Mesenchymal stem cell (in vitro differentiated cells and primary cell): ENCODE measurements at regions not wholly inside any gene's neighbourhood (a gene's known extent, or its start where the extent isn't known, plus 50 kb on each side); places are given as distances from the start of the nearest gene placed in this dataset.

Experiments
- DNase-seq: peaks from one replicate; pipeline ENCODE4 v3.0.0-alpha.2; 2013
- H2AFZ ChIP-seq: one replicate; pipeline ENCODE4 v1.6.1; 2013; ENCODE audit warnings: low read depth, mild to moderate bottlenecking, control low read depth, inconsistent platforms, low read length, moderate library complexity
- H2AK5ac ChIP-seq: 2 replicates; pipeline ENCODE4 v1.6.1; 2013; ENCODE audit warnings: low read length, moderate library complexity, mild to moderate bottlenecking, inconsistent platforms; ENCODE audit not compliant: severe bottlenecking
- H2BK120ac ChIP-seq: one replicate; pipeline ENCODE4 v1.6.1; 2013; ENCODE audit warnings: low read depth, mild to moderate bottlenecking, inconsistent platforms, low read length, moderate library complexity
- H2BK12ac ChIP-seq, 2 experiments: one replicate each; pipeline ENCODE4 v1.6.1; 2013; ENCODE audit warnings: inconsistent platforms in 2 of 2, low read length in 2 of 2, mild to moderate bottlenecking in 2 of 2, moderate library complexity in 2 of 2, control low read depth in 1 of 2
- H2BK15ac ChIP-seq: one replicate; pipeline ENCODE4 v1.6.1; 2013; ENCODE audit warnings: mild to moderate bottlenecking, low read depth, inconsistent platforms; ENCODE audit not compliant: poor library complexity, severe bottlenecking
- H2BK5ac ChIP-seq: 2 replicates; pipeline ENCODE4 v1.6.1; 2013; ENCODE audit warnings: low read depth, mild to moderate bottlenecking, low read length, control low read depth, inconsistent platforms; ENCODE audit not compliant: poor library complexity, severe bottlenecking
- H3K14ac ChIP-seq, 2 experiments: one replicate each; pipeline ENCODE4 v1.6.1; 2013; ENCODE audit warnings: inconsistent platforms in 2 of 2, low read length in 2 of 2, control low read depth in 1 of 2, mild to moderate bottlenecking in 1 of 2, moderate library complexity in 1 of 2
- H3K18ac ChIP-seq, 2 experiments: one replicate each; pipeline ENCODE4 v1.6.1; 2013; ENCODE audit warnings: inconsistent platforms in 2 of 2, low read length in 2 of 2, control low read depth in 1 of 2, low read depth in 1 of 2, mild to moderate bottlenecking in 1 of 2
- H3K23ac ChIP-seq, 2 experiments: one replicate each; pipeline ENCODE4 v1.6.1; 2013; ENCODE audit warnings: inconsistent platforms in 2 of 2, low read length in 2 of 2, mild to moderate bottlenecking in 2 of 2, moderate library complexity in 2 of 2, control low read depth in 1 of 2
- H3K27ac ChIP-seq: 2 replicates; pipeline ENCODE4 v1.5.1; 2013; ENCODE audit warnings: mild to moderate bottlenecking, moderate library complexity, low read length, control low read depth, inconsistent platforms; ENCODE audit not compliant: poor library complexity, severe bottlenecking
- H3K27me3 ChIP-seq, 2 experiments: 2 replicates each; pipeline versions ENCODE4 v1.6.1 to v1.7.0; 2013; ENCODE audit warnings: low read length in 2 of 2, mild to moderate bottlenecking in 2 of 2, moderate library complexity in 2 of 2, control low read depth in 1 of 2, inconsistent platforms in 1 of 2; ENCODE audit not compliant: control insufficient read depth in 1 of 2, insufficient read depth in 1 of 2
- H3K36me3 ChIP-seq, 2 experiments: 2 replicates each; pipeline versions ENCODE4 v1.6.1 to v1.7.0; 2013; ENCODE audit warnings: low read length in 2 of 2, control low read depth in 1 of 2, inconsistent platforms in 1 of 2, low read depth in 1 of 2, mild to moderate bottlenecking in 1 of 2; ENCODE audit not compliant: insufficient read depth in 2 of 2, control insufficient read depth in 1 of 2
- H3K4ac ChIP-seq, 2 experiments: one replicate each; pipeline ENCODE4 v1.6.1; 2013; ENCODE audit warnings: inconsistent platforms in 2 of 2, low read length in 2 of 2, mild to moderate bottlenecking in 2 of 2, moderate library complexity in 2 of 2, control low read depth in 1 of 2, low read depth in 1 of 2
- H3K4me1 ChIP-seq: 2 replicates; pipeline ENCODE4 v1.6.1; 2013; ENCODE audit warnings: low read depth, low read length, control low read depth; ENCODE audit not compliant: control insufficient read depth, insufficient read depth
- H3K4me2 ChIP-seq: 2 replicates; pipeline ENCODE4 v1.6.1; 2013; ENCODE audit warnings: low read length, mild to moderate bottlenecking, inconsistent platforms; ENCODE audit not compliant: poor library complexity, severe bottlenecking
- H3K4me3 ChIP-seq, 2 experiments: 2 replicates each; pipeline versions ENCODE4 v1.5.1 to v1.7.0; 2013; ENCODE audit warnings: low read length in 2 of 2, mild to moderate bottlenecking in 2 of 2, control low read depth in 1 of 2, low read depth in 1 of 2; ENCODE audit not compliant: insufficient read depth in 1 of 2
- H3K79me1 ChIP-seq: replicated peaks from 2 replicates; pipeline ENCODE4 v1.6.1; 2013; ENCODE audit warnings: mild to moderate bottlenecking, control low read depth, low read length, inconsistent platforms; ENCODE audit not compliant: poor library complexity, severe bottlenecking
- H3K9ac ChIP-seq: 2 replicates; pipeline ENCODE4 v1.7.0; 2013; ENCODE audit warnings: mild to moderate bottlenecking, low read length, moderate library complexity
- H3K9me3 ChIP-seq: 2 replicates; pipeline ENCODE4 v1.7.0; 2013; ENCODE audit warnings: mild to moderate bottlenecking, low read length; ENCODE audit not compliant: control insufficient read depth
- H4K8ac ChIP-seq: one replicate; pipeline ENCODE4 v1.6.1; 2013; ENCODE audit warnings: inconsistent platforms, mild to moderate bottlenecking, low read length, moderate library complexity
- H4K91ac ChIP-seq: one replicate; pipeline ENCODE4 v1.6.1; 2013; ENCODE audit warnings: mild to moderate bottlenecking, low read length, inconsistent platforms
- WGBS: methylation state at CpG from one replicate; pipeline ENCODE4 v1.1.7; 2013; ENCODE audit warnings: mixed read lengths; 5-methylcytosine and 5-hydroxymethylcytosine counted together

- Histone ChIP-seq H3K4me1 (no peaks in the 10 kb centered on the region), H3K27ac (no peak overlapping the region), H3K18ac (no peak overlapping the region), H2BK120ac (no peak overlapping the region), H2AK5ac (no peak overlapping the region), H3K14ac (no peak overlapping the region), H2BK5ac (no peak overlapping the region), H2AFZ (no peak overlapping the region), H4K91ac (no peak overlapping the region), H2BK12ac (no peak overlapping the region), H3K9ac (no peak overlapping the region), H3K4me2 (no peak overlapping the region), H4K8ac (no peak overlapping the region), H2BK15ac (no peak overlapping the region), H3K36me3 (no peaks in the 10 kb centered on the region), H3K27me3 (no peaks in the 10 kb centered on the region), H3K23ac (no peak overlapping the region), H3K79me1 (no peaks in the 10 kb centered on the region), H3K9me3 (no peaks in the 10 kb centered on the region), H3K4me3 (no peak overlapping the region), H3K4ac (no peak overlapping the region)
- no peak for DNase-seq
- 68% methylated on average over 3 of the region's 6 CpGs for WGBS
These were observed 134.0 kb downstream of the SST start for GRCh38 chr3:187536185-187536584.

GRCh38 chr3:187533797-187534196 is 136.4 kb downstream of the SST start:
- Histone ChIP-seq H2BK12ac (no peak overlapping the region), H2BK120ac (no peak overlapping the region), H4K8ac (no peak overlapping the region), H2AK5ac (no peak overlapping the region), H3K9ac (no peak overlapping the region), H3K23ac (no peak overlapping the region), H2BK15ac (no peak overlapping the region), H3K4me3 (no peak overlapping the region), H3K9me3 (no peaks in the 10 kb centered on the region), H4K91ac (no peak overlapping the region), H3K14ac (no peak overlapping the region), H3K4me1 (no peaks in the 10 kb centered on the region), H3K79me1 (no peaks in the 10 kb centered on the region), H2BK5ac (no peak overlapping the region), H3K27ac (no peak overlapping the region), H3K27me3 (no peaks in the 10 kb centered on the region), H3K36me3 (no peaks in the 10 kb centered on the region), H3K18ac (no peak overlapping the region), H3K4me2 (no peak overlapping the region), H2AFZ (no peak overlapping the region), H3K4ac (no peak overlapping the region)
- DNase-seq = no peak
- WGBS = 96% methylated on average over 3 of the region's 6 CpGs

GRCh38 chr3:187531831-187532230 is 138.4 kb downstream of the SST start:
- no peak overlapping the region for H4K8ac ChIP-seq
- H3K4me1 ChIP-seq = no peaks in the 10 kb centered on the region
- H2BK15ac ChIP-seq = no peak overlapping the region
- no peak overlapping the region for H3K4me2 ChIP-seq
- no peak overlapping the region for H2BK120ac ChIP-seq
- no peaks in the 10 kb centered on the region for H3K36me3 ChIP-seq
- H3K27me3 ChIP-seq = no peaks in the 10 kb centered on the region
- no peak overlapping the region for H2AK5ac ChIP-seq
- H3K27ac ChIP-seq = no peak overlapping the region
- WGBS = 77% methylated on average over 2 of the region's 2 CpGs
- no peak for DNase-seq
- H3K18ac ChIP-seq = no peak overlapping the region
- no peak overlapping the region for H3K23ac ChIP-seq
- no peak overlapping the region for H2AFZ ChIP-seq
- H2BK12ac ChIP-seq = no peak overlapping the region
- H3K4me3 ChIP-seq = no peak overlapping the region
- H3K14ac ChIP-seq = no peak overlapping the region
- H3K79me1 ChIP-seq = no peaks in the 10 kb centered on the region
- no peak overlapping the region for H4K91ac ChIP-seq
- no peak overlapping the region for H3K9ac ChIP-seq
- no peaks in the 10 kb centered on the region for H3K9me3 ChIP-seq
- no peak overlapping the region for H3K4ac ChIP-seq
- H2BK5ac ChIP-seq = no peak overlapping the region

- Histone ChIP-seq H2AFZ (no peak overlapping the region), H3K4me1 (peaks cover 3% of the 10 kb centered on the region)
- no CpG with 5 or more reads among the region's 1 CpG for WGBS
These were observed 147.3 kb downstream of the SST start for GRCh38 chr3:187522890-187523289.

More at GRCh38 chr3:187522890-187523289, 147.3 kb downstream of the SST start:
- Histone ChIP-seq H3K4me2 (no peak overlapping the region), H2BK12ac (no peak overlapping the region), H3K14ac (no peak overlapping the region), H3K23ac (no peak overlapping the region), H2BK120ac (no peak overlapping the region), H3K18ac (no peak overlapping the region), H3K27me3 (no peaks in the 10 kb centered on the region), H2AK5ac (no peak overlapping the region), H3K4ac (no peak overlapping the region), H4K8ac (no peak overlapping the region), H2BK15ac (no peak overlapping the region), H3K9ac (no peak overlapping the region), H3K4me3 (no peak overlapping the region), H4K91ac (no peak overlapping the region), H3K27ac (no peak overlapping the region), H3K9me3 (no peaks in the 10 kb centered on the region), H2BK5ac (no peak overlapping the region), H3K36me3 (no peaks in the 10 kb centered on the region), H3K79me1 (no peaks in the 10 kb centered on the region)
- DNase-seq = no peak
